ENCODE measurements at regions not wholly inside any gene's neighbourhood (a gene's known extent, or its start where the extent isn't known, plus 50 kb on each side); places are given as distances from the start of the nearest gene placed in this dataset.

DNA sequence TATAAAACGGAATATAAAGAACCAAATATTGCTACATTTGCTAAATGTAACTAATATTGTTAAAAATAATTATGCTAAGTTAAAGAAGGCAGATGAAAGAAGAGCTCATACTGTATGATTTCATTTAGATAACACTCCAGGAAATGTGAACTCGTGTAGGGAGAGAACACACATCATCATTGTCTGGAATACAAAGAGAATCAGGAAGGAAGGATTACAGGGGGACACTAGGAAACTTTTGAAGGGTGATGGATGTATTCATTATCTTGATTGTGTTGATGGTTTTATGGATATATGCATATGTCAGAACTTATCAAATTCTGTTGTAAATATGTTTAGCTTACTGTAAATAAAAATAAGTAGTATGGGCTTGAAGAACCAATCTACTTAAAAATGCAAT lies 104.1 kb upstream of the TRIB2 start:
- TF ChIP-seq, protein P1, sequence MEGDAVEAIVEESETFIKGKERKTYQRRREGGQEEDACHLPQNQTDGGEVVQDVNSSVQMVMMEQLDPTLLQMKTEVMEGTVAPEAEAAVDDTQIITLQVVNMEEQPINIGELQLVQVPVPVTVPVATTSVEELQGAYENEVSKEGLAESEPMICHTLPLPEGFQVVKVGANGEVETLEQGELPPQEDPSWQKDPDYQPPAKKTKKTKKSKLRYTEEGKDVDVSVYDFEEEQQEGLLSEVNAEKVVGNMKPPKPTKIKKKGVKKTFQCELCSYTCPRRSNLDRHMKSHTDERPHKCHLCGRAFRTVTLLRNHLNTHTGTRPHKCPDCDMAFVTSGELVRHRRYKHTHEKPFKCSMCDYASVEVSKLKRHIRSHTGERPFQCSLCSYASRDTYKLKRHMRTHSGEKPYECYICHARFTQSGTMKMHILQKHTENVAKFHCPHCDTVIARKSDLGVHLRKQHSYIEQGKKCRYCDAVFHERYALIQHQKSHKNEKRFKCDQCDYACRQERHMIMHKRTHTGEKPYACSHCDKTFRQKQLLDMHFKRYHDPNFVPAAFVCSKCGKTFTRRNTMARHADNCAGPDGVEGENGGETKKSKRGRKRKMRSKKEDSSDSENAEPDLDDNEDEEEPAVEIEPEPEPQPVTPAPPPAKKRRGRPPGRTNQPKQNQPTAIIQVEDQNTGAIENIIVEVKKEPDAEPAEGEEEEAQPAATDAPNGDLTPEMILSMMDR (conservative IDR thresholded peaks at IDR 0.05): no peak
- no peak for TF ChIP-seq EZH2 (IDR thresholded peaks at IDR 0.05; ENCODE audit: low read depth)
